ENCODE measurements at regions not wholly inside any gene's neighbourhood (a gene's known extent, or its start where the extent isn't known, plus 50 kb on each side); places are given as distances from the start of the nearest gene placed in this dataset.

GRCh38 chr11:113618360-113618759, 87.7 kb downstream of the TMPRSS5 start:
- Histone ChIP-seq H2BK5ac (ENCODE audit: low read depth, low read length, poor library complexity, severe bottlenecking) (no peak overlapping the region), H2AK9ac (replicated peaks; ENCODE audit: low read depth, low read length, poor library complexity) (no peak overlapping the region), H3K9ac (ENCODE audit: low read depth, low read length) (no peak overlapping the region), H3K4me3 (ENCODE audit: insufficient read depth, low read depth, low read length) (no peak overlapping the region), H2AK5ac (ENCODE audit: low read depth, low read length) (no peak overlapping the region), H3K9me3 (ENCODE audit: control insufficient read depth, insufficient read depth, low read length) (0 out of 2 replicates have a peak, but pooled peaks cover 1% of the 10 kb centered on the region), H4K20me1 (ENCODE audit: insufficient read depth, low read length) (no peaks in the 10 kb centered on the region), H2BK15ac (ENCODE audit: low read depth, low read length) (no peak overlapping the region), H3K18ac (ENCODE audit: low read depth, low read length) (no peak overlapping the region), H3K4me1 (ENCODE audit: control insufficient read depth, insufficient read depth, low read length) (0 out of 2 replicates have a peak, but pooled peaks cover under 1% of the 10 kb centered on the region), H3K27me3 (ENCODE audit: control insufficient read depth, insufficient read depth, low read length) (no peaks in the 10 kb centered on the region), H3K14ac (replicated peaks; ENCODE audit: low read depth, low read length) (no peak overlapping the region), H3K56ac (ENCODE audit: extremely low read depth, insufficient read depth, low read length) (no peak overlapping the region), H3K27ac (ENCODE audit: insufficient read depth, low read length) (no peak overlapping the region), H3K4me2 (ENCODE audit: low read depth, low read length) (no peak overlapping the region), H3K4ac (ENCODE audit: low read depth, low read length) (no peak overlapping the region), H3K36me3 (ENCODE audit: control insufficient read depth, insufficient read depth, low read length) (no peaks in the 10 kb centered on the region), H3K9me1 (ENCODE audit: insufficient read depth, low read length) (no peaks in the 10 kb centered on the region), H4K5ac (ENCODE audit: low read depth, low read length) (no peak overlapping the region), H2BK120ac (ENCODE audit: low read depth, low read length) (no peak overlapping the region), H4K8ac (ENCODE audit: low read depth in 2 of 2, low read length in 2 of 2) (no peak overlapping the region), H4K91ac (ENCODE audit: insufficient read depth, low read depth, low read length) (no peak overlapping the region), H2AFZ (replicated peaks; ENCODE audit: low read length, poor library complexity) (no peak overlapping the region), H2BK20ac (ENCODE audit: low read depth, low read length) (0 out of 2 replicates have a peak overlapping the region, but pooled peaks have one; percentile 14), H3K23ac (ENCODE audit: low read depth, low read length) (no peak overlapping the region), H3K79me1 (ENCODE audit: low read depth in 1 of 2, low read length in 2 of 2) (no peaks in the 10 kb centered on the region)
- in situ Hi-C loops (cut with MboI; ENCODE audit: low sequenced_read_pairs), result no loop called here
- POLR2A ChIA-PET (ENCODE audit: unreplicated experiment), result no interaction called here
- intact Hi-C loops (cut with micrococcal nuclease), result no loop called here
- DNase-seq, result peak; percentile 10
- no peak for TF ChIP-seq CTCF (conservative IDR thresholded peaks at IDR 0.05; ENCODE audit: low read depth, low read length)
- no peak for TF ChIP-seq RFX5 (IDR thresholded peaks at IDR 0.05; ENCODE audit: low read depth, low read length)
- no TSS peak for BruUV-seq (replicated peaks)
- CTCF ChIA-PET, result interaction anchor here (1.0 kb wide), 1 partner anchor 107 kb away, joined by 3 read pairs; no protein-coding TSS in a partner anchor
- no CpG with 5 or more reads among the region's 2 CpGs for WGBS, 2 experiments (ENCODE audit: extremely low coverage in 2 of 2, insufficient read length in 1 of 2)
- peak; percentile 11; the same call in 1 of the 2 replicates for ATAC-seq (ENCODE audit: low read depth)
- dilution Hi-C loops (cut with HindIII; ENCODE audit: low sequenced_read_pairs, unreplicated experiment), result no loop called here

All from IMR-90 (cell line).